ENCODE measurements at regions not wholly inside any gene's neighbourhood (a gene's known extent, or its start where the extent isn't known, plus 50 kb on each side); places are given as distances from the start of the nearest gene placed in this dataset.

- no peaks in the 10 kb centered on the region for H3K4me1 ChIP-seq
- TF ChIP-seq EP300 (IDR thresholded peaks at IDR 0.05) (no peak), POLR2A (IDR thresholded peaks at IDR 0.05) (no peak), POLR2AphosphoS5 (IDR thresholded peaks at IDR 0.05) (no peak), CTCF (IDR thresholded peaks at IDR 0.05) (no peak)
- DNase-seq = no peak
- H3K27ac ChIP-seq = no peak overlapping the region
- no peak overlapping the region for H3K4me3 ChIP-seq
- intact Hi-C loops (cut with DNase I; ENCODE audit: low total_unique reads) = no loop called here
- no peaks in the 10 kb centered on the region for H3K27me3 ChIP-seq
- peaks cover 0 to 9% (median 0%) of the 10 kb centered on the region in 4 donors for H3K9me3 ChIP-seq
- H3K36me3 ChIP-seq = no peaks in the 10 kb centered on the region
Measured at GRCh38 chr2:198913394-198914152, 544.2 kb downstream of the SATB2 start.

GRCh38 chr2:198909525-198910267, 548.0 kb downstream of the SATB2 start:
- Histone ChIP-seq H3K9me3 (peaks cover 0 to 9% (median 0%) of the 10 kb centered on the region in 4 donors), H3K36me3 (no peaks in the 10 kb centered on the region), H3K27me3 (no peaks in the 10 kb centered on the region), H3K4me3 (no peak overlapping the region), H3K27ac (no peak overlapping the region), H3K4me1 (no peaks in the 10 kb centered on the region)
- intact Hi-C loops (cut with DNase I; ENCODE audit: low total_unique reads) = no loop called here
- DNase-seq = no peak
- no peak for TF ChIP-seq EP300 (IDR thresholded peaks at IDR 0.05)
- TF ChIP-seq POLR2A (IDR thresholded peaks at IDR 0.05) = no peak
- no peak for TF ChIP-seq CTCF (IDR thresholded peaks at IDR 0.05)
- no peak for TF ChIP-seq POLR2AphosphoS5 (IDR thresholded peaks at IDR 0.05)
- WGBS, 5 donors = 78 to 87% (median 86%) methylated on average over 2 of the region's 2 CpGs

DNA sequence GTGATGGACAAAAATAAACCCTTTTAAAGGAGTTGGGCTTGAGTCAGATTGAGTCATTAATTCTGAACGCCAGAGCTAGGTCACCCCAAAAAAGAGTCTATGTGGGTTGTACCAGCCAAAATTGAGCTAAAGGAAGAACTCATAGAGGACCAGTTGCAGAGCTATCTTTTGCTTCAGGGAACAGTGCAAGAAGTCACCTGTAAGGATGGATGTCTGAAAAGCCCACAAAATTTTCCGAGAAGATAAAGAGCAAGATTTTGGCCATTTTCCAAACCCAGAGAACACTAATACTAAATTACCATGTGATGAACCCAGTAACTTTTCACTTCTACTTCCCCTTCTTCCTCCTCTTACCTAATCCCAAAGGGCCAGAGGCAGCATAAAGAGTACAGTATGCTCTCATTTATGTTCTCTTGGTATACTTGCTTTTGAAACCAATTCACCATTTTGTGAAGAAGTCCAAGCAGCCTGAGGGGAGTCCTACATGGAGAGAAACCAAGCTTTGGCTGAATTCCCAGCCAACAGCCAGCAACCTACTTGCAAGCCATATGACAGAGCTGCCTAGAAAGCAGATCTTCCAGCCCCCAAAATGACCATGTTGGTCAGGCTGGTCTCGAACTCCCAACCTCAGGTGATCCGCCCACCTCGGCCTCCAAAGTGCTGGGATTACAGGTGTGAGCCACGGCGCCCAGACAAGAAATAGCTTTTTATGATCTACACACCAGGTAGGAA, 551.7 kb downstream of the SATB2 start:
- intact Hi-C loops (cut with DNase I; ENCODE audit: low total_unique reads) = no loop called here
- H3K4me3 ChIP-seq = no peak overlapping the region
- H3K27me3 ChIP-seq = no peaks in the 10 kb centered on the region
- no peaks in the 10 kb centered on the region for H3K4me1 ChIP-seq
- WGBS, 5 donors = 73 to 77% (median 76%) methylated on average over 7 of the region's 7 CpGs
- TF ChIP-seq POLR2AphosphoS5 (IDR thresholded peaks at IDR 0.05) (no peak), CTCF (IDR thresholded peaks at IDR 0.05) (no peak), EP300 (IDR thresholded peaks at IDR 0.05) (no peak), POLR2A (IDR thresholded peaks at IDR 0.05) (no peak)
- H3K36me3 ChIP-seq = no peaks in the 10 kb centered on the region
- H3K9me3 ChIP-seq = no peaks in the 10 kb centered on the region
- no peak overlapping the region for H3K27ac ChIP-seq
- no peak for DNase-seq

- no peaks in the 10 kb centered on the region for H3K4me1 ChIP-seq
- DNase-seq = no peak
- no peaks in the 10 kb centered on the region for H3K36me3 ChIP-seq
- no peak overlapping the region for H3K27ac ChIP-seq
- no peaks in the 10 kb centered on the region for H3K27me3 ChIP-seq
- no peak for TF ChIP-seq CTCF (IDR thresholded peaks at IDR 0.05)
- TF ChIP-seq POLR2A (IDR thresholded peaks at IDR 0.05) = no peak
- TF ChIP-seq POLR2AphosphoS5 (IDR thresholded peaks at IDR 0.05) = no peak
- no peak for TF ChIP-seq EP300 (IDR thresholded peaks at IDR 0.05)
- no peaks in the 10 kb centered on the region for H3K9me3 ChIP-seq
- intact Hi-C loops (cut with DNase I; ENCODE audit: low total_unique reads) = no loop called here
- no peak overlapping the region for H3K4me3 ChIP-seq
Measured at GRCh38 chr2:198901894-198902293, 555.8 kb downstream of the SATB2 start.

Measured in stomach (tissue), 8 donors.